HS-5 (cell line): ENCODE measurements at regions not wholly inside any gene's neighbourhood (a gene's known extent, or its start where the extent isn't known, plus 50 kb on each side); places are given as distances from the start of the nearest gene placed in this dataset.
"Not testable (repeated sequence)": the region's sequence is repeated elsewhere in the genome, so short reads cannot be mapped to it uniquely, and the experiment has no call there.

Experiments
- DNase-seq: peaks from one replicate; pipeline ENCODE4 v3.0.0-alpha.2; 2012; ENCODE audit warnings: low read depth

DNA sequence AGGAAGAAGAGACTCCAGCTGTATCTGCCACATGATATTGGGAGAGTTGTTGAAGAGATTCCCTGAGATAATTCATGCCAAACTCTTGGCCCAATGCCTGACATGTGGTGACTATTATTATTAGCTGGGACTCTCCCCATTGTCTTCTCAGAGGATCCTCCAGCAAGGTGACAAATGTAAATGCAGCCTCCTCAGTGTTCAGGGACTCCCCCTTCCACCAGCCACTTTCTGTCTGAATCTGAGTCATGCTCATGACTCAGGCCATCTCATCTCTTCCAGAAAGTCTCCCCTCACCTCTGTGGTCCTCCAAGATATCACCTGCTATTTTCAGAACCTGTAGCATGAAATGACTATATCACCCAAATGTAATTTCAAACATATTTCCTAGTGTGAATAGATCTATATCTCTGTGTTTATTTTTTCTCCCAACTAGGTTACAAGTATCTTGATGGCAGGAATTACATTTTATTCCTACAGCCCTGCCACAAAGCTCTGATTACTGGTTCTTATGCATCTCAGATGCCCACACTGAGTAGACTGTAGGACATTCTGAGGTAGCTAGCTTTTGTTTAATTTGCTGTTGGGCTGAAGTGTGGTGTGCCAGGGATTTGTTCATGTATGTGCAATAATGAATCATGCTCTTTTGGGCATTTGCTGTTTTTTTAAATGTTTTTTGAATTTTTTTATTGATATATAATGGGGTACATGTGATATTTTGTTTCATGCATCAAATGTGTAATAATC, 126.6 kb upstream of the IL12B start:
- no peak for DNase-seq

DNA sequence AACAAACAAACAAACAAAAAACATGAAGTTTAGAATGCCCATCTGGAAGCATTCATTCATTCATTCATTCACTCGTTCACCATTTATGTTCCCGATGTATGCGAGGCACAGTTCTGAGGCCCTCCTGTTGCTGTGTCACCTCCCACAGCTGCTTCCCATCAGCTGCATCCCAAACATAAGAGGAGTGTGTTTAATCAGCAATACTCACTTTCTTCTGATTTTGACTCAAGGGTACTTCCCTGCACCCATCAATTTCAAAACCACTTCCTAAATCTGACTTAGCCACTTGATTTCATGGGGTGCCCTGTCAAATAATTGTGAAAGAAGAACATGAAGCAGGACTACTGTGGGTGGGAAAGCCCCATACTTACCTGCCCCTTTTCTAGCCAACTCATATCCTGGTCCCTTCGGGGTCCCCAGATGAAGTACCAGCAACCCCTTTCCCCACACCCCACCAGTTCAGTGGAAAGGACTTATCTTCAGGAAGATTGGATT, 128.0 kb upstream of the IL12B start:
- no peak for DNase-seq

DNA sequence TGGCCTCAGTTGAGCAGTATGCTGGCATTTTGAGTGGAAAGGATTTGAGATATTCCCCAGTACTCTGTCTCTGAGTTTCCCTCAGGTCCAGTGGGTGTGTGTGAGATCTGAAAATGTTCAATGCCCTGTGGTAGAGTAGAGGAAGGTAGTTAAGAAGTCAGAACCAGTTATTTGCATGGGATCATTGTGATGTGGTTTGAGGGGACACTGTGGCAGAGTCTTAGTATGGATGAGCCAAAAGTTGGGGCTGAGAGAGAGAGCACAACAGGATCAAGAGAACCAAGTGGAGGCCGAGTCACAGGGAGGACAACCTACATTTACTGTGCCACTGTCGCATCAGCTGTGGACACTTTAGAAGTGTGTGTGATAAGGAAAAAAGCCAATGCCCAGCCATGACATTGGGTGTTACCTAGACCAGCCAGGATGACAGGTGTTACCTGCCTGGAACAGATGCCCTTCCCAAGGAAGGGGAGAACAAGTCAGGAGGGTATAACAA, 128.9 kb upstream of the IL12B start:
- DNase-seq: no peak

DNA sequence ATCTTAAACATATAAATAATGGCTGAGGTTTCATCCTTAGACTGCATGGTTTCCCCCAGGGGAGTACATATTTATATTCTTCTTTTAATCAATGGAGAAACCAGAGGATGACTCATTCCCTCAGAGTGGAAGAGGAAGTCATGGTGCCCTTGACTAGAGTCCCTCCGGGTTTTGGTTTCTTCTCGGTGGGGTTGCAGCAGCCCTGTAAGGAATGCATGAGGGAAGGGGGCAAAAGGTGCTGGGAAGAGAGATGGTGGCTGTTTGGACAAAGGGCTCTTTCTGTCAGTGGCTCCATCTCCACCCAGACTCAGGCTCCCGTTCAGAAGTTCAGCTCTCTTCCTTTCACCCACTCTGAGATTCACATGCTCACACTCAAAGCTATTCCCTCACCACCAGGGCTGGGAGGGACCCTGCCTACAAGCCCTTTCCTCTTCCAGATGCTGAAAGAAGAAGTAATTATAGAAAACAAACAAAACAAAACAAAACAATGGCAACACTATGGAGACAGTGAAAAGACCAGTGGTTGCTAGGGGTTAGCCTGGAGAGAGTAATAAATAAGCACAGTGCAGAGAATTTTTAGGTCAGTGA, 129.8 kb upstream of the IL12B start:
- no peak for DNase-seq

DNA sequence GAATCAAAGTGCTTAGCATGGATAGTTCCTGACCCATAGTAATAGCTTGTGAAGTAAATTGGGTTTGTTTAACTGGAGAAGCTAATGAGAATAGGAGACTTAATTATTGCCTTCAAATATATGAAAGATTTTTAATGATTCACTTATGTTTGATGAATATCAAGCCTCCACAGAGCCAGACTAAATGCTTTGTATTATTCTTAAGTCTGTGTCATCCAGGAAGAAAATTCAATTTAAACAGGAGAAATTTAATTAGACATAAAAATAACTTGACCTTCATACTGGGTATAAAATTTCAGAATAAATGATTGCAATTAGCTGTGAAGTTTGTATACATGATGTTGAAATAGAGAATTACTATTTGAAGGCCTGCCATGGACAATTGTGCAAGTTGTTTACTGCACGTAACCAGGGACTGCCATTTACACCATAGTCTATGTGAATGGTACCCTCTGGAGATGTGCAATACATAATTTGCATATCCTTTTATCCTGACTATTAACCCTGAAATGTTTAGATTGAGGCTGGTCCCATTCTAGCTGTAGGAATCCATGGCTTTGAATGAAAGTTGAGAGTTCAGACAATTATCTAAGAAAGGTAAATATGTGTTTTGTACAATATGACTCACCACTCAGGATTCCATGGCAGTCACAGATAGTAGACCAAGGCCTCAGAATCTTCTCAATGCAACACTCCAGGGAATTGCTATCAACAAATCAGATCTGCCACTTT, 133.5 kb upstream of the IL12B start:
- DNase-seq: no peak

DNA sequence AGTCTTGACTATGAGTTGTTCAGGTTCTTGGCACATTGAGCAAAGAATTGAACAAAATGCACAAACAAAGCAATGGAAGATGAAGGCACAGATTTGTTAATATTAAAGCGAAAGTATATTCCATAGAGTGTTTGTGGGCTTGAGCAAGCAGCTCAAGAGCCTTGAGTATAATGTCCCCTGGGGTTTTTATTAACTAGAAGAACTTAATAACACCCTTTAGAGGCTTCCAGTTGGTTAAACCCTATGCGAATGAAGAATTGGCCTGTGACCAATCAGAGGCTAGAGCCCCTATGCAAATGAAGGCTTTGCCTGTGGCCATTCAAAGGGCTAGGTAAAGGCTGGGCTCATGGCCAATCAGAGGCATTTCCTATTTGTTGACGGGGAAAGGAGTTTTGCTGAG, 135.3 kb upstream of the IL12B start:
- DNase-seq: no peak

DNA sequence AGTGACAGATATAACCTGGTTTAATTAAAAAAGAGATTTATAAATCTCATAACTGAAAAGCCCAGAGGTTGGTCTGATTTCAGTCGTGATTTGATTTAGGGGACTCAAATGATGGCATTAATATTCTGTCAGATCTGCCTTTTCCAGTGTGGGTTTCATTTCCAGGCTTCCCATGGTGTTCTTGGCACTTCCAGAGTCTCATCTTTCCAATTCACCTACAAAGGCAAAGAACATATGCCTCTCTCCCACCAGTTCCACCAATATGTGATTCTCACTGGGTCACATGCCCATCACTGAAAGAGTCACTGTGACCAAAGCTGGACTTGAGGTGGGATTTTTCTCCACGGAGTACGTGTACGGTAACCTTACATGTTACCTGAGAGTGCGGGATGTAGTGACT, 137.4 kb upstream of the IL12B start:
- no peak for DNase-seq

DNA sequence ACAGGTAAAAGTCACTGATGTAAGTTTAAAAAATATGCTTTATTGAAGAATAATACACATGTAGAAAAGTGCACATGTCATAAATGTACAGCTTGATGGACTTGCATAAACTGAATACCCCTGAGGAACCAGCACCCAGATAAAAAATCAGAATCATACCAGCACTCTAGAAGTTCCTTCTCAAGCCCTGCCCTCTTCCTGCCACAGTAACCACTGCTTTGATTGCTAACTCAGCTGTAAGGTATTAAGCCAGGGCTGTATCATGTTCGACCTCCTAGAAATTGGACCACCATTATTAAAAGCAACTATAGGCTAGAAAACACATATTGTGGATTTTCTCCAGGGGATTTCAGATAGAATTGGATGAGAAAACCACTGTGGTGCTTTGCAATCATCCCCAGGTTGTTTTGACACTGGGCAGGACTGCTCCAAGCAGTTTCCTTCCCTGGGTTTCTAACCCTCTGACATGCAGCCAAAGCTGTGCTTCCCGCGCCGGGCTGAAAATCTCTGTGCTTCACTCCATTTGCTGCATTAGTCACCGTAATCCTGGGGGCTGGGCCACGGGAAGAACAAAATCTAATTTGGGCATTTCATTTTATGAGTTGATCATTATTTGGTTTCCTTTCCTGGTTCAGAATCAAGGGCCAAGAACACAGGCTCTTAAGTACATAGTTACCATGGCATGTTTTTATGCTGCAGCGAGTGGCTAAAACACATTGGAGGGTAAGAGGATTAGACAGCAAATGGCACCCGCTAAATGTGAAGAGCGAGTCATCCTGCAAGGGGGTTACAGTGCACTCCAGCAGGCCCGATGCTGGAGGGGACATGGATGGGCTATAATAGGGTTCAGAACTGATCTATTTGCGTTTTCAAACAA, 139.4 kb upstream of the IL12B start:
- DNase-seq: no peak

DNA sequence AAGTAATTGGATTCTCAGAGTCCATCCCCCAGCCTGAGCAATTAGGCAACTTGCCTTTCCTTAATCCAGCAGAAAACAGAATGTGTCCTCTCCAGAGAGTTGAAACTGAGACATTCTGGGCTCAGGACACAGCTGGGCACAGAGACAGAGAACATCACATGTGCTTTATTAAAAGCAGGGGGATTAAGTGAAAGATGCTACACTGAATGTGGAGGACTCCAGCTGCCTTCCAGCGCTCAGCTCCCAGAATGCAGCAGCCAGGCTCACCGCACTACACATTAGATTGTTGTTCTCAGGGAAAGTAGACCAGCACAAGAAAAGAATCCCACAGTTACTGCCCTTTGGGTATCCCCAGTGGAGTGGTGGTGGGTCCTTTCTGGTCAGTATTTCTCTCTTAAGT, 141.6 kb upstream of the IL12B start:
- DNase-seq: no peak

DNA sequence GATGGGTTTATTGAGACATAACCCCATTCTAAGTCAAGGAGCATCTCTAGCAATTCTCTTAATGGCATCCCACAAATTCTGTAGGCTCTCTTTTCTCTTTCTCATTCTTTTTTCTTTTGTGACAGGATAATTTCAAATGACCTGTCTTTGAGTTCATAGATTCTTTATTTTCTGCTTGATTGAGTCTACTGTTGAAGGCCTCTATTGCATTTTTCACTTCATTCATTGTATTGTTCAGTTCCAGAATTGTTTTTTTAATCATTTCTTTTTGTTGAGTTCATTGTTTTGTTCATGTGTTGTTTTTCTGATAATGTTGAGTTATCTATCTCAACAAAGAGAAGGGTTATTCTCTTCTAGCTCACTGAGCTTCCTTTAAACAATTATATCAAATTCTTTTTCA, 144.7 kb upstream of the IL12B start:
- no peak for DNase-seq

DNA sequence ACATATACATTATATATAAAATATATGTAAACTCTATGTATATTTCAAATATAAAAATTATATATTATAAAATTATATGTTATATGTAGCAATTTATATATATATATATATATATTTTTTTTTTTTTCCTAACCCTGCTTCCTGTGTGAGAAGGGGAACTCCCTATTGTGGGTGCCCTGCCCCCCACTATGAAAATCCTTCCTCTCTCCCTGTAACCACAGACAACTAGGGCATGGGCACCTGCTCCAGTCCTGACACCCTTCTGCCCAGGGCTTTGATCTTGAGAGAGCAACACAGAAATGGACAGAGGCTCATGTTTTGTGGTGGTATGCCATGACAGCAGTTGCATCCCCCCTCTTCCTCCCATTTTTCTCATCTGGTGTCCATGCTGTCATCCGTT, 148.7 kb upstream of the IL12B start:
- DNase-seq: no peak

DNA sequence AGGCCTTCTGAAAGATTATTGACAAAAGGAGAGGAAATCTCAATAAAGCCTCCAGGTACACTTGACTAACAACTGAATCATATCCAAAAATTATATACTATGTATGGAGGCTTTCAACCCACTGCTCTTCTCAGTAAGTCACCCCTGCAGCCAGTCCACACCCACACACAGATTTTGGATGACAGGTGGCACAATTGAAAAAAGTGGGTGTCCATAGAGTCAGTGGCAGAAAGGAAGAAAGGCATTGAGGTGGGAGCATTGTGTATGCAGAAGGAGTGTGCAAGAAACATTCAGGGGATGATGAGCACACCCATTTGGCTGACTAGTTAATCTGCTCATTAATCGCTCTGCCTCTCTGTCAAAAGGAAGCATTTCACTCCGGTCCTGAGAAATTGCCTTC, 150.6 kb upstream of the IL12B start:
- no peak for DNase-seq

DNA sequence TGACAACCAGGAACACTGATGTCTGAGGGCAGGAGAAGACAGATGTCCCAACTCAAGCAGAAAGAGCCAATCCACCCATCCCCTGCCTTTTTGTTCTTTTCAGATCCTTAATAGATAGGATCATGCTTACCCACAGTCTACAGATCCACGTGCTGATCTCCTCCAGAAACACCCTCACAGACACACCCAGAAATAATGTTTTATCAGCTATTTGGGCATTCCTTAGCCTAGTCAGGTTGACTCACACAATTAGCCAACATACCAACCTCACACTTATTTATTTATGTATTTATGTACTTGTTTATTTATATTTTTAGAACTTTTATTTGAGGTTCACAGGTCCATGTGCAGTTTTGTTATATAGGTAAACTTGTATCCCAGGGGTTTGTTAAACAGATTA, 151.5 kb upstream of the IL12B start:
- no peak for DNase-seq

DNA sequence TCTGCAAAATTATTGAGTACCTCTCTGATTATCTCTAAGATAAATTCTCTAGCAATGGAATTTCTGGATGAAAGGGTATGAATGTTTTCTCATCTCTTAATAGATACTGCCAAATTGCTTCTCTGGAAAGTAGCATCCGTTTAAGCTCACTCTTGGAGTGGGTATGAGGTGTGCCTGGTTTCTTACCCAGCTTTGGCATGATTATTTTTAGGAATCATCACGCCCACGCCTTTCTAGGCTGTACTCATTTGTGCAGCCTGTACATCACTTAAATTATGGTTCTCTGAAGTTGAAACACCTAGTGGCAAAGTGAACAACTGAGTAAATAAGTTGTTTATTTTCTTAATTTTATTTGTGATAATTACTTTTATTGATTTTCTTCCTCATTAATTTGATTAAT, 156.5 kb upstream of the IL12B start:
- DNase-seq: no peak

DNA sequence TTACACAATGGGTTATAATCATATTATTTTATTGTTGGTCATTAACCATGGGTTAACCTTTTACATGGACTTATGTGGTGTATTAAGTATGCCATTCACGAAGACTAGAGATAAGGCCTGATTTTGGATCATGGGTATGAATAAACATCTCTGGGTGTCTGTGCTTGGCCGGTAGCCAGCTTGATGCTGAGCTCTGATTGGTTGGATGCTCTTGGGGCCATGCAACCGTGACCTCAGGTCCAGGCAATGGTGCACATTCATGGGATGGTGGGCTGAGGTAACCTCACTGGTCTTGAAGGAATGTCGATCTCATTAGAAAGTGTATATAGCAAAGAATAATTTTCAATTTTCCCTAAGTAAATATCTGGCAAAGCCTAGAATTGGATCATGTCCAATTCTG, 158.2 kb upstream of the IL12B start:
- no peak for DNase-seq

DNA sequence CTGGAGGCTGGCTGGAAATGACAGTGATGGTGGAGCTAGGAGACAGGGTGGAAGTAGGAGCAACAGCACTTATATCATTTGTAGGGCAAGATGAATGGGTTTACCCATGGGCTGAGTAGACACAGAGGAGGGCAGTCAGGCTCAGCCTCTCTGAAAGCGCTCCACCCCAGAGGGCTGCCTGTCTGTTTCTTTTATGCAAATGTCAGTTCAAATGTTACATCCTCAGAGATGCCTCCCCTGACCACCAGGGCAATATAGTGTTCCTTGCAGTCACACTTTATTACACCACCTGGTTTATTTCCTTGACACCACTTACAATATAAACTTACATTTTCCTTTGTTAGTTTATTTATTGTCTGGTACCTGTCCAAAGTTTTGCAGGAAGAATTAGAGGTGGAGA, 159.5 kb upstream of the IL12B start:
- DNase-seq: no peak

DNA sequence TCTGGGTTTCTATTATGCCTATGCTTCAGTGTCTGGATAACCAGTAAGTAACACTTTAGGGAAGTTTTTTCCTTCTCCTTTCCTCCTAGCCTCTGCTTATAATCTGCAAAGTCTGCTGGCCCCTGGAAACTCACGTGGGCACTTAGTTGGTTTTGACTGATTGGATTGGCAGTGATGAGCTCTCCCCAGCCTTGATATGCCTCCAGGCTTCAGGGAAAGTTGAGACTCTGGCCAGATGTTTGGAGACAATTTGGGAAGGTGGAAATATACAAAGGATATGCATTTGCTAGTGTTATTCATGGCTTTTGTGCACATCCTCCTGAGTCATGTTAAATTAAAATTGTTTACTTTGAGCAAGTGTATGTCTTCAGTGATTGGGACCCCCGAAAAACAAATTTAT, 160.2 kb upstream of the IL12B start:
- DNase-seq: no peak

DNA sequence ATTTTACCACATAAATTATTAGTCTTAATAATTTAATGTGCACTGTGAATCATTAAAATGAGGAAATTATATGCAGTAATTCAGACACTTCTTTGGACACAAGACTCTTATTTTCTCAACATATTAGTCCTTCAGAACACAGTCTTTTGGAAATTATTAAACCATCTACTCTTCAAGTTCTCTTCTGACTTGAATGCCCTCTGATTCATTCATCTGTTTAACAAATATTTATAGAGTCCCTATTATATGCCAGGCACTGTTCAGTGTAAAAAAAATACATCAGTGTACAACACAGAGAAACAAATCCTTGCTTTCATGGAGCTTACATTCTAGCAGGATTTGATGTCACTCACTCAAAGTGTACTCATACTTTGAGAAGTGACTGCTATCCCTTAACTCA, 163.4 kb upstream of the IL12B start:
- no peak for DNase-seq

DNA sequence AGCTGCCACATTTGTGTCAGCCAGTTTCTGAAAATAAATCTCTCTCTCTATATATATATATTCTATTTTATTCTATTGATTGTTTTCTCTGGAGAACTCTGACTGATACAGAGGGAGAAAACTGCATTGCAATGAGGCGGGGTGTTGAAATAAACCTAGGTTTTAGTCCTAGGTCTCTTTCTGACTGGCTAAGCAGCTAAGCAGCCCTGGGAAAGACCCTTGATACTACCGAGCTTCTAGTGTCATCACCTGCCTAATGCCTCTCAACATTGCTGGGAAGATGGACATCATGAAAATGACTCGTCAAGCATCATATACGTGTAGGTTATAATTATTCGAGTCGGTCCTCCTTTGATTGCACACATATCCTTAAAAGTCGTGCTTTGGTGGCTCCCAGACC, 166.5 kb upstream of the IL12B start:
- DNase-seq: no peak

DNA sequence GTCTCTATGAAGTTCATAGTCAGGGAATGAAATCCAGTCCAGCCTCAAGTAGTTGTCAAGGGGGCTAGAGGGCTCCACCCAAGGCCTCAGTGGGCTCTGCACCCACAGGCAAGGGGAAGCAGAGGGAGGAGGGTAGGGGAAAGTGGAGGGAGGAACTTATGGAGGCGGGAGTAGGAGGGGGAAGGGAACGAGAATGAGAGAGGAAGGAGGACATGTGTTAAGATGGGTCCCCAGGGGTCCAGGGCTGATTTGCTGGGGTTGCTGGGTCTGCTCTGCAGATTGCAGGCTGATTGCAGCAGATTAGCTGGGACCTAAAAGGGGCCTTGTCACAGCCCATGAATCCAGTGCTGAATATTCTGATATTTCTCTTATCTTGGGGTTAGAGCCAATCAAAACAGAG, 166.9 kb upstream of the IL12B start:
- no peak for DNase-seq

DNA sequence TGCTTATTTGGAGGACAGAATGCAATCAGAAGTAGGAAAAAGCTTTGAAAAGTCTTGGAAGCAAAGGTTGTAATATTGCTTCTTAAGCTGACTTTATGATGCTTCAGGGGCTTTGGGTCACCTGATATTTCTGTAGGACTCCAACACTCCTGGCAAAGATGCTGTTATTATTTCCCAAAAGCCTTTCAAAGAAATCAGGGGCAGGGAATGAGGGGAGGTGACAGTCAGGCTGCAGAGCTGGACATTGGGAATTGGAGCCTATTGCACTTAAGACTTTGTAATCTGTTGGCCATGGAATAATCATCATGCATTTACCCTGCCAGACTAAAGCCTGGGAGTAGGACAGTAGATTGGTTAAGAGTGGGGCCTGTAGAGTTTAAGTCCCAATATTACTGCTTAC, 168.3 kb upstream of the IL12B start:
- DNase-seq: no peak

DNA sequence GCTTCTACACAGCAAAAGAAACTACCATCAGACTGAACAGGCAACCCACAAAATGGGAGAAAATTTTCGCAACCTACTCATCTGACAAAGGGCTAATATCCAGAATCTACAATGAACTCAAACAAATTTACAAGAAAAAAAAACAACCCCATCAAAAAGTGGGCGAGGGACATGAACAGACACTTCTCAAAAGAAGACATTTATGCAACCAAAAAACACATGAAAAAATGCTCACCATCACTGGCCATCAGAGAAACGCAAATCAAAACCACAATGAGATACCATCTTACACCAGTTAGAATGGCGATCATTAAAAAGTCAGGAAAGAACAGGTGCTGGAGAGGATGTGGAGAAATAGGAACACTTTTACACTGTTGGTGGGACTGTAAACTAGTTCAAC, 171.8 kb upstream of the IL12B start:
- DNase-seq: not testable (repeated sequence)
